ENCODE measurements at regions not wholly inside any gene's neighbourhood (a gene's known extent, or its start where the extent isn't known, plus 50 kb on each side); places are given as distances from the start of the nearest gene placed in this dataset.

DNA sequence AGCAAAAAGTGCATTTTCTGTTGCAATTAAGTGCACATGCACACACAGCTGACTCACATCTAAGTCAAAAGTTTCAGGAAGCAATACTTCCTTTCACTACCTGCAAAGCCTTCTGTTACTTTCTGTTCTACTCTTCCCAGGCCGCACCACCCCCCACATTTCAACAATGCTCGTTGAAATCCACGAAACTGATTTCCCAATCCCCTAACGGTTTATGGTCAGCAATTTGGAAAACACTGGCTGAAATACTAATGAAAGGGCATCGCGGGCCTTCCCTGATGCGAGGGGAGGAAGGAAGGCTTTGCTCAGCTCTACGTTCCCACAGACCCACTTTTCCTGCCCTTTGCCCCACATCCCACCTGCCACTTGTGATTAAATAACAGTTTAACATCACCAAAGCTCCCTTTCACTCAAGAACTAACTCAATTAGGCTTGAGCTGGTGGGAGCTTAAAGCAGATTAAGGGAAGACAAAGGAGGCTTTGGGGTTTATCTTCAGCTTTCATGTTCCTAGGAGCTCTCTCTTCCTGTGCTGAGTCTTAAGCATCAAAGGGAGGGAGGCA, 243.2 kb upstream of the RAB4A start:
- Mint-ChIP-seq H3K4me1 (peaks cover 50% of the 10 kb centered on the region), H3K27me3 (ENCODE audit: insufficient read depth, low read depth, poor library complexity) (peaks cover 38% of the 10 kb centered on the region), H3K36me3 (ENCODE audit: low read depth) (no peaks in the 10 kb centered on the region), H3K4me3 (peak overlapping the region; percentile 36), H3K9me3 (no peaks in the 10 kb centered on the region), H3K27ac (peak overlapping the region; percentile 57; the same call in 1 of the 2 replicates)
- Histone ChIP-seq H2AFZ (peak overlapping the region; percentile 0; the same call in 1 of the 2 replicates), H3K36me3 (ENCODE audit: insufficient read depth) (no peaks in the 10 kb centered on the region), H3K9me2 (ENCODE audit: insufficient read depth) (no peaks in the 10 kb centered on the region; the same call in 1 of the 2 replicates), H3K27ac (ENCODE audit: low read depth) (0 out of 2 replicates have a peak overlapping the region, but pooled peaks have one; percentile 22), H3K79me2 (replicated peaks; ENCODE audit: insufficient read depth) (no peaks in the 10 kb centered on the region), H4K20me1 (replicated peaks; ENCODE audit: insufficient read depth) (no peaks in the 10 kb centered on the region), H3K4me1 (ENCODE audit: insufficient read depth) (peaks cover 46% of the 10 kb centered on the region), H3F3A (replicated peaks; ENCODE audit: low read depth) (0 out of 2 replicates have a peak, but pooled peaks cover 7% of the 10 kb centered on the region), H3K4me3 (peak overlapping the region; percentile 33), H3K27me3 (ENCODE audit: insufficient read depth) (peaks cover 9% of the 10 kb centered on the region; the same call in 1 of the 2 replicates), H3K4me2 (peak overlapping the region; percentile 69)
- TF ChIP-seq NANOG (IDR thresholded peaks at IDR 0.05; ENCODE audit: borderline replicate concordance): peak; percentile 84; the same call in 1 of the 2 replicates
- no peak for TF ChIP-seq ZNF331 (CRISPR knock-in tag; IDR thresholded peaks at IDR 0.05; ENCODE audit: low read depth)
- TF ChIP-seq, protein P1, sequence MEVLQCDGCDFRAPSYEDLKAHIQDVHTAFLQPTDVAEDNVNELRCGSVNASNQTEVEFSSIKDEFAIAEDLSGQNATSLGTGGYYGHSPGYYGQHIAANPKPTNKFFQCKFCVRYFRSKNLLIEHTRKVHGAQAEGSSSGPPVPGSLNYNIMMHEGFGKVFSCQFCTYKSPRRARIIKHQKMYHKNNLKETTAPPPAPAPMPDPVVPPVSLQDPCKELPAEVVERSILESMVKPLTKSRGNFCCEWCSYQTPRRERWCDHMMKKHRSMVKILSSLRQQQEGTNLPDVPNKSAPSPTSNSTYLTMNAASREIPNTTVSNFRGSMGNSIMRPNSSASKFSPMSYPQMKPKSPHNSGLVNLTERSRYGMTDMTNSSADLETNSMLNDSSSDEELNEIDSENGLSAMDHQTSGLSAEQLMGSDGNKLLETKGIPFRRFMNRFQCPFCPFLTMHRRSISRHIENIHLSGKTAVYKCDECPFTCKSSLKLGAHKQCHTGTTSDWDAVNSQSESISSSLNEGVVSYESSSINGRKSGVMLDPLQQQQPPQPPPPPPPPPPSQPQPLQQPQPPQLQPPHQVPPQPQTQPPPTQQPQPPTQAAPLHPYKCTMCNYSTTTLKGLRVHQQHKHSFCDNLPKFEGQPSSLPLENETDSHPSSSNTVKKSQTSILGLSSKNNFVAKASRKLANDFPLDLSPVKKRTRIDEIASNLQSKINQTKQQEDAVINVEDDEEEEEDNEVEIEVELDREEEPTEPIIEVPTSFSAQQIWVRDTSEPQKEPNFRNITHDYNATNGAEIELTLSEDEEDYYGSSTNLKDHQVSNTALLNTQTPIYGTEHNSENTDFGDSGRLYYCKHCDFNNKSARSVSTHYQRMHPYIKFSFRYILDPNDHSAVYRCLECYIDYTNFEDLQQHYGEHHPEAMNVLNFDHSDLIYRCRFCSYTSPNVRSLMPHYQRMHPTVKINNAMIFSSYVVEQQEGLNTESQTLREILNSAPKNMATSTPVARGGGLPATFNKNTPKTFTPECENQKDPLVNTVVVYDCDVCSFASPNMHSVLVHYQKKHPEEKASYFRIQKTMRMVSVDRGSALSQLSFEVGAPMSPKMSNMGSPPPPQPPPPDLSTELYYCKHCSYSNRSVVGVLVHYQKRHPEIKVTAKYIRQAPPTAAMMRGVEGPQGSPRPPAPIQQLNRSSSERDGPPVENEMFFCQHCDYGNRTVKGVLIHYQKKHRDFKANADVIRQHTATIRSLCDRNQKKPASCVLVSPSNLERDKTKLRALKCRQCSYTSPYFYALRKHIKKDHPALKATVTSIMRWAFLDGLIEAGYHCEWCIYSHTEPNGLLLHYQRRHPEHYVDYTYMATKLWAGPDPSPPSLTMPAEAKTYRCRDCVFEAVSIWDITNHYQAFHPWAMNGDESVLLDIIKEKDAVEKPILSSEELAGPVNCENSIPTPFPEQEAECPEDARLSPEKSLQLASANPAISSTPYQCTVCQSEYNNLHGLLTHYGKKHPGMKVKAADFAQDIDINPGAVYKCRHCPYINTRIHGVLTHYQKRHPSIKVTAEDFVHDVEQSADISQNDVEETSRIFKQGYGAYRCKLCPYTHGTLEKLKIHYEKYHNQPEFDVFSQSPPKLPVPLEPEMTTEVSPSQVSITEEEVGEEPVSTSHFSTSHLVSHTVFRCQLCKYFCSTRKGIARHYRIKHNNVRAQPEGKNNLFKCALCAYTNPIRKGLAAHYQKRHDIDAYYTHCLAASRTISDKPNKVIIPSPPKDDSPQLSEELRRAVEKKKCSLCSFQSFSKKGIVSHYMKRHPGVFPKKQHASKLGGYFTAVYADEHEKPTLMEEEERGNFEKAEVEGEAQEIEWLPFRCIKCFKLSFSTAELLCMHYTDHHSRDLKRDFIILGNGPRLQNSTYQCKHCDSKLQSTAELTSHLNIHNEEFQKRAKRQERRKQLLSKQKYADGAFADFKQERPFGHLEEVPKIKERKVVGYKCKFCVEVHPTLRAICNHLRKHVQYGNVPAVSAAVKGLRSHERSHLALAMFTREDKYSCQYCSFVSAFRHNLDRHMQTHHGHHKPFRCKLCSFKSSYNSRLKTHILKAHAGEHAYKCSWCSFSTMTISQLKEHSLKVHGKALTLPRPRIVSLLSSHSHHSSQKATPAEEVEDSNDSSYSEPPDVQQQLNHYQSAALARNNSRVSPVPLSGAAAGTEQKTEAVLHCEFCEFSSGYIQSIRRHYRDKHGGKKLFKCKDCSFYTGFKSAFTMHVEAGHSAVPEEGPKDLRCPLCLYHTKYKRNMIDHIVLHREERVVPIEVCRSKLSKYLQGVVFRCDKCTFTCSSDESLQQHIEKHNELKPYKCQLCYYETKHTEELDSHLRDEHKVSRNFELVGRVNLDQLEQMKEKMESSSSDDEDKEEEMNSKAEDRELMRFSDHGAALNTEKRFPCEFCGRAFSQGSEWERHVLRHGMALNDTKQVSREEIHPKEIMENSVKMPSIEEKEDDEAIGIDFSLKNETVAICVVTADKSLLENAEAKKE (CRISPR knock-in tag; IDR thresholded peaks at IDR 0.05): 0 out of 2 replicates have a peak, but pooled peaks have one; percentile 14
- no peak for TF ChIP-seq ZNF114 (CRISPR knock-in tag; IDR thresholded peaks at IDR 0.05)
- TF ChIP-seq, protein P2, sequence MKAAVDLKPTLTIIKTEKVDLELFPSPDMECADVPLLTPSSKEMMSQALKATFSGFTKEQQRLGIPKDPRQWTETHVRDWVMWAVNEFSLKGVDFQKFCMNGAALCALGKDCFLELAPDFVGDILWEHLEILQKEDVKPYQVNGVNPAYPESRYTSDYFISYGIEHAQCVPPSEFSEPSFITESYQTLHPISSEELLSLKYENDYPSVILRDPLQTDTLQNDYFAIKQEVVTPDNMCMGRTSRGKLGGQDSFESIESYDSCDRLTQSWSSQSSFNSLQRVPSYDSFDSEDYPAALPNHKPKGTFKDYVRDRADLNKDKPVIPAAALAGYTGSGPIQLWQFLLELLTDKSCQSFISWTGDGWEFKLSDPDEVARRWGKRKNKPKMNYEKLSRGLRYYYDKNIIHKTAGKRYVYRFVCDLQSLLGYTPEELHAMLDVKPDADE (IDR thresholded peaks at IDR 0.05): no peak
- TF ChIP-seq CREB1 (CRISPR knock-in tag; IDR thresholded peaks at IDR 0.05; ENCODE audit: low read depth): no peak
- ATAC-seq: peak; percentile 83
- peak; percentile 71 for DNase-seq (ENCODE audit: low spot score)

All from GM23338 (cell line).